ENCODE measurements at regions not wholly inside any gene's neighbourhood (a gene's known extent, or its start where the extent isn't known, plus 50 kb on each side); places are given as distances from the start of the nearest gene placed in this dataset.

DNA sequence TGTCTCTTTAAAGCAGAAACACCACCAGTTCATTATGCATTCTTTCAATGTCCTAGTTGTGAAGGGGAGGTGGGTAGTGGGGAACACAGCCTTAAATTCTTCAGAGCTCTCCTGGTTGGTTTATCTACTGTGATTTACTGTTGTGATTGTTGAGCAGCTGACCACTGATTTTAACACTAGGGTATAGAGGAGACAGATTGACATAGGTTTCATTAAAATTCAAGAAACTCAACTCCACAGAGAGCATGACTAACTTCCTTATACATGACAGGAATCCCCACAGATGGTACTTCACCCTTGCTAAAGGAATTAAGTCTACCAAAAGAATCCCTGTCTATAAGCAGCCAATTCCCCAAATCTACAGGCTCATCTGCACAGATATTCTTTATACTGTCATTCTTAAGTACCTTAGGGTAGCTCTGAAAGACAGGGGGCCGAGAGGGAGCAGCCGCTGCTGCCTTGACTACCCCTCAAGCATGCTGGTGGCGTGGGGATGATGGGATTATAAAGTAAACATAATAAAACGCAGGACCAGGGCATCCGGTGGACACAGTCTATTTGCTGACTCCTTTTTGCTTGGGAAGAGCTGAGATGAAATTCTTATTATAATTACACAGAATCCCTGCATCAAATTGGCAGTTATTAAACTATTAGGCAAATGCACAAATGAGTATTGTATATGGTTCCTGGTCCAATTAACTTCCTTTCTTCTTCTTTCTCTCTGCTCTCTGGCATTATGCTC is 1377.6 kb upstream of the PIK3C3 start:
- Mint-ChIP-seq H3K9me3 (no peaks in the 10 kb centered on the region), H3K27me3 (ENCODE audit: low read depth) (no peaks in the 10 kb centered on the region), H3K27ac (no peak overlapping the region), H3K4me1 (ENCODE audit: low read depth) (no peaks in the 10 kb centered on the region), H3K4me3 (no peak overlapping the region), H3K36me3 (ENCODE audit: low read depth) (no peaks in the 10 kb centered on the region)

DNA sequence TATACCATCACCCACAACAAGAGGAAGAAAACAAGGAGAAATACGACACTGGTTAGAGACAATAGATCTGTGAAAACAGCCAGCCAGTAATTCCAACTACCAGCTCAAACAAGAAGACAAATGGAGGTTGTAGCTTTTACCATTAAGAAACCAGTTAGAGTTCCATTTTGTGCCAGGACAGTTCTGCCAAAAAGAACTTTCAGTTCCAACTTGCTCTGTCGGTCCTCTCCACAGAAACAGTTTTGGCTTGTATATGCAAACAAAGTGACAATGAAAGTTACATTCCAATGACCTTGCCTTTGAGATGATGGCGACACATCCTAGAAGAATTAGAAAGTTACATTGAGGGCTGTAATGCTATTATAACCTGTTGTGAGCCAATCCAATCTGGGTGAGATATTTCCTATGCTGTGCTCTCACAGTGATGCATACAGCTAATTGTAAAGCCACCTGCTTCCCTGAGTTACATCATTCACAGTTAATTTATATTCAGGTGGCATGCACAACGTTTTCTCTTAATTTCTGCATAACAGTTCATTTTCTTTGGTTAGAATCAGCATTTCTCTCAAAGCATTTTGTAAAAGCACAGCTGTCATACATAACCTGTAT is 1378.4 kb upstream of the PIK3C3 start:
- H3K4me3 Mint-ChIP-seq, result no peak overlapping the region
- H3K27me3 Mint-ChIP-seq (ENCODE audit: low read depth), result no peaks in the 10 kb centered on the region
- no peaks in the 10 kb centered on the region for H3K9me3 Mint-ChIP-seq
- H3K36me3 Mint-ChIP-seq (ENCODE audit: low read depth), result no peaks in the 10 kb centered on the region
- no peaks in the 10 kb centered on the region for H3K4me1 Mint-ChIP-seq (ENCODE audit: low read depth)
- no peak overlapping the region for H3K27ac Mint-ChIP-seq

DNA sequence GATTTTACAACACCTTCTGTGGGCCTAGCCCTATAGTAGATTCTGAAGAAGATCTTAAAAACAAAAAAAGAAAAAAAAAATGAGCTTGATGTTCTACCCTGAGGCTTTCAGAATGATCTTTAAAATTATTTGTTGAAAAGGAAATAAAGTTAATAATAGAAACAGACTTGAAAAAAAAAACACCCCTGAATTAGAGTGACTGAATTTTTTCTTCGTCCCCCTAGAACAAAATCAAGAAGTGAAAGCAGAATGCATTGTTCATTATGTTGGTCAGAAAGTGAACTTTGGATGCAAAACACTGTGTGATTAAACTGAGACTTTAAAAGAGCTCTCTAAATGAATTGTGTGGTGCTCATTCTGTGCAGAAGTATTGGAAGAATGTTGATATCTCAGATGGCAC is 1384.4 kb upstream of the PIK3C3 start:
- Mint-ChIP-seq H3K4me3 (no peak overlapping the region), H3K27me3 (ENCODE audit: low read depth) (no peaks in the 10 kb centered on the region), H3K4me1 (ENCODE audit: low read depth) (no peaks in the 10 kb centered on the region), H3K36me3 (ENCODE audit: low read depth) (no peaks in the 10 kb centered on the region), H3K9me3 (peaks cover 3% of the 10 kb centered on the region), H3K27ac (no peak overlapping the region)

DNA sequence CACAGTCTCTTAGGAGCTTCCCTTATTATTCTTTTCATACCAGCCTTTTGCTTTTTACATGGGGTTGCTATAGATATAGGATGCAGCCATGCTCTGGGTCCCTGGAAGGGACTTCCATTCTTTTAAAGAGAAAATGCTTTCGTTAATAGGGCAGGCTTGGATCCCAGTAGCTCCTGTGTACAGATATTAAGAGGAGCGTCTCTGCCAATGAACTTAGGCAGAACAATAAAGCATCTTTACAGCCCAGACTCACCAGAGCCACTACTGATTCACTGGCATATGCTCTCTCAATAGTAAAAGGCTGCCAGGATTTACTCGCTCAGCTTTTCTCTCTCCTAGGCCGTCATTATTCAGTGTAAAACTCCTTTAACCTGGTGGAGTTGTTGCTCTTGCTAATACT is 1385.4 kb upstream of the PIK3C3 start:
- Mint-ChIP-seq H3K27ac (no peak overlapping the region), H3K27me3 (ENCODE audit: low read depth) (no peaks in the 10 kb centered on the region), H3K4me3 (no peak overlapping the region), H3K9me3 (peaks cover 3% of the 10 kb centered on the region), H3K36me3 (ENCODE audit: low read depth) (no peaks in the 10 kb centered on the region), H3K4me1 (ENCODE audit: low read depth) (no peaks in the 10 kb centered on the region)

DNA sequence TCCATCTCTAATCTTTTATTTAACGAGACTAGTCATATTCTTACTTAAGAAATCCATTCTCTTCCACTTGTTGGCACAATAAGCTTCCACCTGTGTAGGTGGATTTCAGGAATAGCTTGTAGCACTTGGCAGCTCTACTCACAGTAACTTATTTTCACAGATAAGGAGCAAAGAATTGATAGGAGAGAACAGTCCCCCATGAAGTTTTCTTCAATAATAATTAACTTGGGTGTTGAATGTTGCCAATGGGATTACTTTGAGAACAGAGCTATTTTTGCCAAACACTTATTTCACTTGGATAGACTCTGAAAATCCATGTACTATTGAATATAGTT is 1388.6 kb upstream of the PIK3C3 start:
- H3K4me3 Mint-ChIP-seq, result no peak overlapping the region
- no peak overlapping the region for H3K27ac Mint-ChIP-seq
- peaks cover 3% of the 10 kb centered on the region for H3K9me3 Mint-ChIP-seq
- H3K27me3 Mint-ChIP-seq (ENCODE audit: low read depth), result no peaks in the 10 kb centered on the region
- no peaks in the 10 kb centered on the region for H3K36me3 Mint-ChIP-seq (ENCODE audit: low read depth)
- H3K4me1 Mint-ChIP-seq (ENCODE audit: low read depth), result no peaks in the 10 kb centered on the region

DNA sequence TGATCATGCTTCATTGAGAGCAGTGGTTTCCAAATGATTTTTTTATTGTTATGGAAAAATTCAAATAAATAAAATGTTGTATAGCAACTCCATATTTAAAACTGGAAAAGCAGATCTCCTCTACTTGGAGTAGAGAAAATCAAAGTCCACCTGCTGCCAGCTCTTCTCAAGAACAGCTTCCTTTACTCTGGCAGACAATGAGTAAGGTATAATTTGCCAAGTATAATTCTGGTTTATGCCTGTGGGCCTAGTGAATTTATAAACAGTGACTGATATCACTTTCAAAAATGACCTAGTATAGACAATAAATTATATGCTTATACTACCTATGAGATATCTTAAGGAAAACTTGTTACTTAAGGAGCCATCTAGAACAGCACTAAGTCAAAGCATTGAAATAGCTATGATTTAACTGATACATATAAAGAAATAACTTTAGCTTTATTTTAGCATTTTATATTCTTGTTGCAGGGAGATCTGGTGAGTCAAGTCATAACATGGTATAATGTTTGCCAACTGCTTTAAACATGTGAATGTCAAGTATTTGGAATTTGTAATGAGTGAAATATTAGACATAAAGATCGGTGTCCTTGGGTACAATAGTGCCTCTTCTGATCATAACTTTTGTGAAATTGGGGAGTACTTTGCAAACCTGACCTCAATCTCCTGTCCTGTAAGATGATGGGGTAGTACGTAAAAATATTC is 1389.1 kb upstream of the PIK3C3 start:
- peaks cover 3% of the 10 kb centered on the region for H3K9me3 Mint-ChIP-seq
- H3K4me1 Mint-ChIP-seq (ENCODE audit: low read depth), result no peaks in the 10 kb centered on the region
- no peak overlapping the region for H3K27ac Mint-ChIP-seq
- no peaks in the 10 kb centered on the region for H3K27me3 Mint-ChIP-seq (ENCODE audit: low read depth)
- no peak overlapping the region for H3K4me3 Mint-ChIP-seq
- no peaks in the 10 kb centered on the region for H3K36me3 Mint-ChIP-seq (ENCODE audit: low read depth)

DNA sequence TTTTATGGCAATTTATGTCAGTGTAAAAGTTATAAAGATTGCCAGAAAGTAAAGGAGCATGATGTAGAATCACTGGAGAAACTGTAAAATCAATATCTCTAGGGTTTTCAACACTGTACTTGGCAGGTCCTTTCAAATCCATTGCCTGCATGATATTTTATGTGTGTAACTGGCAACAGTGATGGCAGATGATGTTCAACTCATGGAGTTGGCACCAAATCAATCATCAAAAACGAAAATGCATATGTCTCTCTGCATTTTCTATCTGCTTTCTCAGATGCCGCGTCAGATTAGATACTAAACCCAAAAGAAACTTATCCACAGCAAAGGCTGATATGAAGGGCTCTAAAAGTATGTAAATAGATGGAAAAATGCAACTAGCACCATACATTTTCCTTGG is 1395.5 kb upstream of the PIK3C3 start:
- Mint-ChIP-seq H3K27ac (no peak overlapping the region), H3K4me1 (ENCODE audit: low read depth) (no peaks in the 10 kb centered on the region), H3K9me3 (no peaks in the 10 kb centered on the region), H3K4me3 (no peak overlapping the region), H3K36me3 (ENCODE audit: low read depth) (no peaks in the 10 kb centered on the region), H3K27me3 (ENCODE audit: low read depth) (no peaks in the 10 kb centered on the region)

DNA sequence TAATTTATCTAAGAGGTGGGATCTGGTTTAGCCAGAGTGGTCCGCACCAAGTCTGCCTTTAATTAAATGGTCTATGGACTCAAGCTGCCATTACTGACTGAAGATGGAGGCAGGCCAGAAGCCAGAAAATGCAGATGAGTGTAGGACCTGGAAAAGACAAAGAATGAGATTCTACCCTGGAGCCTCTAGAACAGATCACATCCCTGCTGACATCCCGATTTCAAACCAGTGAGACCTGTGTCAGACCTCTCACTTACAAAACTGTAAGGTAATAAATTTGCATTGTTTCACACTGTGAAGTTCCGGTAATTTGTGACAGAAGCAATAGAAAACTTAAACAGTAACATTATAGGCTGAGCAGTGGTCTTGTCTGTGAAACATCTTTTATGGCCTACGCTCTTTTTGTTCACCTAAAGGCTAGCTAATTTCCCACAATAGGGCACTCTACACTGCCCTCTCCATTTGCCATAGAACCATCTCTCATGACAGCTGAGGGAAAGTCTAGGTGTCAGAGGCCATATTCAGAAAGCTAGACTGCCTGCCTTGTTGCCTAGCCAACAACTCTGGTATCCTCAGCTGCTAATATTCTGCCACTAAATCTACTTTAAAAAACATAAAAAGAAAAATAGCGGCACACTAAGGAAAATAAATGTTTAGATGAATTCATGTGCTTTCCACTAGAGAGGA is 1396.2 kb upstream of the PIK3C3 start:
- H3K4me1 Mint-ChIP-seq (ENCODE audit: low read depth), result no peaks in the 10 kb centered on the region
- H3K4me3 Mint-ChIP-seq, result no peak overlapping the region
- H3K36me3 Mint-ChIP-seq (ENCODE audit: low read depth), result no peaks in the 10 kb centered on the region
- H3K27ac Mint-ChIP-seq, result no peak overlapping the region
- H3K9me3 Mint-ChIP-seq, result no peaks in the 10 kb centered on the region
- H3K27me3 Mint-ChIP-seq (ENCODE audit: low read depth), result no peaks in the 10 kb centered on the region

DNA sequence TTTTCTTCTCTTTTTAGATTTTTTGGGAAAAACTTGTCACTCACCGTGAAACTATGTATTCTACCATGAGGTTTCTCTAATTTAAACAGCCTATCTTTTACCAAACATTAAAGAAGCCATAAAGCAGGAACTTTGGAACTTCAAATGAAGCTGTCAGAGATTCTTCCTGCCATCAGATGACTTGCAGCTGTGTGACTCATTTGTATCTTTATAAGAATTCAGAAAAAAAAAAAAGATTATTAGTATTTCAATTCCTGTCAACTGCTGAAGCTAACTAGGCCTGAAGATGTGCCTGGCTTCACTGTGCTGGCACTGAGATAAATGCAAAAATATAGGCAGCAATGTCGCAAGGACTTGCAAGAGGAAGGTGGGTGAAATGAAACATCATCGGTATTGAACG is 1399.1 kb upstream of the PIK3C3 start:
- Mint-ChIP-seq H3K4me1 (ENCODE audit: low read depth) (no peaks in the 10 kb centered on the region), H3K9me3 (peaks cover 5% of the 10 kb centered on the region), H3K27me3 (ENCODE audit: low read depth) (no peaks in the 10 kb centered on the region), H3K27ac (no peak overlapping the region), H3K36me3 (ENCODE audit: low read depth) (no peaks in the 10 kb centered on the region), H3K4me3 (no peak overlapping the region)

DNA sequence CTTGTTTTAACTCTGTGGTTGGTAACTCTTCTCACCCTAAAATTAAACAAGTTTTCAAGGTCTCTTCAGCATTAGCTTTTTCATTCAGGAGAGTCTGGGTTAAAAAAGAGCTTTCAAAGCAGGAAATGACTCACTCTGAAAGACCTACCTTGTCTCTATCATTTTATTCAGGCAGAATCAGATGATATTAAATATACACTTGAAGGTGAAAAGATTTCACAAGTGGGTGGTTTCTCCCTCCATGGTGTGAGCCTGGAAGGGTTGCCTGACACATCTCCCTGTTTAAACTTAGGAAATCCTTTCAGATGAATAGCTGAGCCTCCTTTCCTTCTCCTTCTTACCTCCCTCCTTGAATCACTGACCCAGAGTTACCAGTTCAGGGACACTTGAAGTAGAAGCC is 1402.0 kb upstream of the PIK3C3 start:
- no peaks in the 10 kb centered on the region for H3K36me3 Mint-ChIP-seq (ENCODE audit: low read depth)
- H3K4me3 Mint-ChIP-seq, result no peak overlapping the region
- no peak overlapping the region for H3K27ac Mint-ChIP-seq
- peaks cover 5% of the 10 kb centered on the region for H3K9me3 Mint-ChIP-seq
- no peaks in the 10 kb centered on the region for H3K4me1 Mint-ChIP-seq (ENCODE audit: low read depth)
- no peaks in the 10 kb centered on the region for H3K27me3 Mint-ChIP-seq (ENCODE audit: low read depth)

DNA sequence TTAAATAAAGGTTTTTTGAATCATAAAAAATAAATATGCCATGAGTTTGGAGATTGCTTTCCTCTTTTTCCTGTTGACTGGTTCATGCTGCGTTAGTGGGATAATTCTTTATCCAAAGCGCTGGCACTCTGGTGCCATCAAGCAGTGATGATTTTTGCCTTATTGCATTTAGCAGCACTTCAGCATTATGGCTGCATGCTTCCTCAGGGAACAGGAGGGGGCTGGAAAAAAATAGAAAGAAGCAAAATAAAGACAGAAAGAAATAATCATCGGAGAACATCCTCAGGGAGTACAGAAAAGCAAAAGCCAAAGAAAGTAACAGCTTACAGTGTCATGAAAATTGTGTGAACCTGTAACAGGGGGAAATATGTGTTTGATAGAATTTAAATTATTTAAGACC is 1408.2 kb upstream of the PIK3C3 start:
- no peak overlapping the region for H3K4me3 Mint-ChIP-seq
- no peaks in the 10 kb centered on the region for H3K27me3 Mint-ChIP-seq (ENCODE audit: low read depth)
- no peak overlapping the region for H3K27ac Mint-ChIP-seq
- H3K36me3 Mint-ChIP-seq (ENCODE audit: low read depth), result no peaks in the 10 kb centered on the region
- H3K4me1 Mint-ChIP-seq (ENCODE audit: low read depth), result no peaks in the 10 kb centered on the region
- H3K9me3 Mint-ChIP-seq, result peaks cover 9% of the 10 kb centered on the region

DNA sequence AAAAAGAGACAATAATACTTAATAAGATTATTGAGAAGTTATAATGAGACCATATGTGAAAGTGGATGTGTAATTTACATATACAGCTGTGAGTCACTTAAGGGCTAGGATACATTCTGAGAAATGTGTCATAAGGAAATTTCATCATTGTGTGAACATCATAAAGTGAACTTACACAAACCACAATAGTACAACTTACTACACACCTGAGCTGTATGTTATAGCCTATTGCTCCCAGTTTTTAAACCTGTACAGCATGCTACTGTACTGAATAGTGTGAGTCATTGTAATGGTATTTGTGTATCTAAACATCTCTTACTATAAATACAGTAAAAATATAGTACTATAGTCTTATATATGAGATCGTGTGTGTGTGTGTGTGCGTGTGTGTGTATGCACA is 1420.3 kb upstream of the PIK3C3 start:
- H3K4me3 Mint-ChIP-seq, result no peak overlapping the region

DNA sequence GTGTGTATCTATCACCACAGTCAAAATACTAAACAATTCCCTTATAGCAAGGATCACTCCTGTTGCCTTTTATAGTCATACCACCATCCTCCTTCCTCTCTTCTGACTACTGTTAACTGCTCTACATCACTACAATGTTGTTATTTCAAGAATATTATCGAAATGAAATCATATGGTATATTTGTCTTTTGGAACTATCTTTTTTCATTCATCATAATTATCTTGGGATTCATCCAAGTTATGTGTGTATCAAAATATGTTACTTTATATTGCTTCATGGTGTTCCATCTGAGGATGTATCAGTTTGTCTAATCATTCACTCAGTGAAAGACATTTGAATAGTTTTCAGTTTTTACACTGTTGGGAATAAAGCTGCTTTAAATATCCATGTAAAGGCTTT is 1423.0 kb upstream of the PIK3C3 start:
- H3K27me3 Mint-ChIP-seq (ENCODE audit: low read depth), result no peaks in the 10 kb centered on the region
- no peaks in the 10 kb centered on the region for H3K36me3 Mint-ChIP-seq (ENCODE audit: low read depth)
- no peak overlapping the region for H3K27ac Mint-ChIP-seq
- peaks cover 4% of the 10 kb centered on the region for H3K9me3 Mint-ChIP-seq
- no peak overlapping the region for H3K4me3 Mint-ChIP-seq
- H3K4me1 Mint-ChIP-seq (ENCODE audit: low read depth), result no peaks in the 10 kb centered on the region

More for the DNA sequence above, 1420.3 kb upstream of the PIK3C3 start:
- no peaks in the 10 kb centered on the region for H3K36me3 Mint-ChIP-seq (ENCODE audit: low read depth)
- H3K9me3 Mint-ChIP-seq, result peaks cover 4% of the 10 kb centered on the region
- H3K27ac Mint-ChIP-seq, result no peak overlapping the region
- H3K4me1 Mint-ChIP-seq (ENCODE audit: low read depth), result no peaks in the 10 kb centered on the region
- H3K27me3 Mint-ChIP-seq (ENCODE audit: low read depth), result no peaks in the 10 kb centered on the region

DNA sequence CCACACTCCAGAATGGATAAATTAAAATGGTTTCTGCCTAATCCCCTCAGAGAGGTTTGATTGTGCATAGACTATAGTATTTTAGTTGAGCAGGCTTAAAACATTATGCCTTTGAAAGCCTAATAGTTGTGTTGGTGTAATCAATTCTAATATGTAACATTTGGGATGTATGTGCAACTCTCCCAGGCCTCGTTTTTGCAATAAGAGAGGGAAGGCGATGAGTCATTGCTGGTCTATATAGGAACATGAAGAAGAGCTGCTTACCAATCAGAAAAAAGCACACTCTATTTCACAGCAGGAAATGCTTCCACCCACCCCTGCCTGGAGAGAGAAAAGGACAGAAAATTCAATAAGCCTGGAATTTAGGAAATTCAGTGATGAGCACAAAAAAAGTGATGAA is 1424.0 kb upstream of the PIK3C3 start:
- Mint-ChIP-seq H3K4me1 (ENCODE audit: low read depth) (no peaks in the 10 kb centered on the region), H3K27me3 (ENCODE audit: low read depth) (no peaks in the 10 kb centered on the region), H3K9me3 (peaks cover 4% of the 10 kb centered on the region), H3K36me3 (ENCODE audit: low read depth) (no peaks in the 10 kb centered on the region), H3K27ac (no peak overlapping the region), H3K4me3 (no peak overlapping the region)

DNA sequence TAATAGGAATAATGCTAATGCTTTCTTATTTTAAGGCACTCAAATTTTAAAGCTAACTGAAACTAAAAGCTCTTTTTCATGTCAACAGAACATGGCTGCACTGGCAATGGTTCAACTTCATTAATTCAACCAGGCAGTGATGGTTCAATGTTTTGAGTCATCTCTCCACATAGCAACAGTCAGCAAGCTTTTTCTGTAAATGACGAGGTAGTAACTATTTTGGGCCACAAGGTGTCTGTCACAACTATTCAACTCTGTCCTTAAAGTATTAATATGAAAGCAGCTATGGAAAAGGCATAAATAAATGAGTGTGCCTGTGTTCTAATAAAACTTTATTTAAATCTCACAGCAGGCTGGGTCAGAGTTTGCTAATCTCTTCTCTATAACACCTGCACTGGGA is 1425.6 kb upstream of the PIK3C3 start:
- H3K27me3 Mint-ChIP-seq (ENCODE audit: low read depth), result no peaks in the 10 kb centered on the region
- H3K27ac Mint-ChIP-seq, result no peak overlapping the region
- H3K9me3 Mint-ChIP-seq, result no peaks in the 10 kb centered on the region
- no peaks in the 10 kb centered on the region for H3K36me3 Mint-ChIP-seq (ENCODE audit: low read depth)
- no peak overlapping the region for H3K4me3 Mint-ChIP-seq
- H3K4me1 Mint-ChIP-seq (ENCODE audit: low read depth), result no peaks in the 10 kb centered on the region

All from T-helper 1 cell treated with Interleukin-12 subunit alpha and Interleukin-12 subunit beta and Interleukin-4 antibody, amounts not matched to agents 30 μg/mL and 1 μg/mL, for 36 hours (primary cell).